HepG2 (cell line): ENCODE measurements at regions not wholly inside any gene's neighbourhood (a gene's known extent, or its start where the extent isn't known, plus 50 kb on each side); places are given as distances from the start of the nearest gene placed in this dataset.

Experiments used
- CEBPG ChIP-seq: IDR thresholded peaks from 2 replicates; pipeline ENCODE4 v1.6.1; 2016
- FOXA1 ChIP-seq, 2 experiments: fragments of 450-650 bp in 1 of 2; sonication (generic) in 1 of 2; formaldehyde crosslinking in 1 of 2; IDR thresholded peaks; 2 replicates each; pipeline versions ENCODE4 v1.4.0 to v1.6.1; 2016 to 2020; ENCODE audit warnings: missing genetic modification reagents in 1 of 2
- KDM1A ChIP-seq: IDR thresholded peaks from 2 replicates; pipeline ENCODE4 v1.6.1; 2016; ENCODE audit warnings: missing compliant biosample characterization
- NPAS2 ChIP-seq: sonication (generic); formaldehyde crosslinking; IDR thresholded peaks from 2 replicates; pipeline ENCODE4 v1.8.0; 2022; ENCODE audit warnings: mild to moderate bottlenecking, missing genetic modification reagents, borderline replicate concordance
- RXRB ChIP-seq: IDR thresholded peaks from 2 replicates; pipeline ENCODE4 v1.6.1; 2016; ENCODE audit warnings: borderline replicate concordance, missing genetic modification reagents, missing compliant biosample characterization
- SAP130 ChIP-seq: IDR thresholded peaks from 2 replicates; pipeline ENCODE4 v1.6.1; 2016; ENCODE audit warnings: low read depth
- SP1 ChIP-seq, 2 experiments: fragments of 450-650 bp in 1 of 2; sonication (generic) in 1 of 2; formaldehyde crosslinking in 1 of 2; IDR thresholded peaks; 2 replicates each; pipeline versions ENCODE4 v1.4.0 to v1.6.1; 2016 to 2020; ENCODE audit warnings: missing genetic modification reagents in 1 of 2
- SP4 ChIP-seq: sonication (generic); formaldehyde crosslinking; IDR thresholded peaks from 2 replicates; pipeline ENCODE4 v1.8.1; 2023; ENCODE audit warnings: mild to moderate bottlenecking, missing genetic modification reagents
- ZNF232 ChIP-seq: sonication (generic); formaldehyde crosslinking; IDR thresholded peaks from 2 replicates; pipeline ENCODE4 v1.4.0; 2020; ENCODE audit warnings: missing genetic modification reagents, borderline replicate concordance
- ZNF446 ChIP-seq: sonication (generic); formaldehyde crosslinking; IDR thresholded peaks from 2 replicates; pipeline ENCODE4 v1.5.0; 2020; ENCODE audit warnings: mild to moderate bottlenecking, missing genetic modification reagents
- ZNF605 ChIP-seq: sonication (generic); formaldehyde crosslinking; IDR thresholded peaks from 2 replicates; pipeline ENCODE4 v1.8.0; 2022; ENCODE audit warnings: mild to moderate bottlenecking, missing genetic modification reagents
- ZNF629 ChIP-seq: sonication (generic); formaldehyde crosslinking; conservative IDR thresholded peaks from 2 replicates; pipeline ENCODE4 v1.5.0; 2020; ENCODE audit warnings: missing genetic modification reagents
- ZNF775 ChIP-seq: sonication (generic); formaldehyde crosslinking; IDR thresholded peaks from 2 replicates; pipeline ENCODE4 v1.4.0; 2020; ENCODE audit warnings: missing genetic modification reagents, mild to moderate bottlenecking, moderate library complexity, borderline replicate concordance
- TF ChIP-seq, protein P1 (sequence below): sonication (generic); formaldehyde crosslinking; IDR thresholded peaks from 2 replicates; pipeline ENCODE4 v1.5.1; 2020; ENCODE audit warnings: mild to moderate bottlenecking, missing genetic modification reagents, borderline replicate concordance
- TF ChIP-seq, protein P2 (sequence below), 2 experiments: sonication (generic) in 1 of 2; formaldehyde crosslinking in 1 of 2; IDR thresholded peaks; 2 replicates each; pipeline versions ENCODE4 v1.4.0 to v1.6.1; 2016 to 2020; ENCODE audit warnings: borderline replicate concordance in 1 of 2, low read depth in 1 of 2, mild to moderate bottlenecking in 1 of 2, missing genetic modification reagents in 1 of 2
- TF ChIP-seq, protein P3 (sequence below): sonication (generic); formaldehyde crosslinking; IDR thresholded peaks from 2 replicates; pipeline ENCODE4 v1.9.0; 2022; ENCODE audit warnings: missing genetic modification reagents, mild to moderate bottlenecking, borderline replicate concordance
- TF ChIP-seq, protein P4 (sequence below): sonication (generic); formaldehyde crosslinking; IDR thresholded peaks from 2 replicates; pipeline ENCODE4 v1.4.0; 2020; ENCODE audit warnings: low read depth, mild to moderate bottlenecking, missing genetic modification reagents

DNA sequence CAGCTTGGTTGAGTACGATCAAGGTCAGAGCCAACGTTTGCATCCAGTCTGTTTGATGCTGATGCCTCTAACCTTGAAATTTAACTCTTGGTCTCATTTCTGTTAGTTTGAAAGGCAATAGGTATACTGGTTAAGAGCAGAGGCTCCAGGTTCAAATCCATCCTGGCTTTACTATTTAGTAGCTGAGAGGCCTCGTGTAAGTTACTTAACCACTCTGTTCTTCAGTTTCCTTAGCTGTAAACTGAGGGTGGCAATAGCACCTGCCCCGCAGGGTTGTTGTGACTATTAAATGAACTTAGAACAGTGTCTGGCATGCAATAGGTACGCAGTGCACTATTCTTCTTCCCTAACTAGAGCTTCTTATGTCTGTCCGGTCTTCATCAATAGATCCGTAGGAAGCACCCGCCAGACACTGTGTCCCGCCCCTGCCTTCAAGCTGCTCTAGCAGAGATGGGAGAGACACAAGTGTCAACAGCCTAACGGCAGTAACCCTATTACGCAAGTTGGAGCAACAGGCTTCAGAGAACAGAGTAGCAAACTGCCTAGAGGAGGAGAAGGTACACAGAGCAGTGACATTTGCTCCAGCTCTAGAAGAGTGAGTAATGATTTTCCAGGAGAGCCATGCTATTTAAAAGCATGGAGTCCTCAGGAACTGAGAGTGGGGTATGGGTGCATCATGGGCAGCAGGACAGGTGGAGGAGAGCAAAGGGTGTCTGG is 62.7 kb upstream of the ST3GAL5 start (continued):
- TF ChIP-seq, protein P1, sequence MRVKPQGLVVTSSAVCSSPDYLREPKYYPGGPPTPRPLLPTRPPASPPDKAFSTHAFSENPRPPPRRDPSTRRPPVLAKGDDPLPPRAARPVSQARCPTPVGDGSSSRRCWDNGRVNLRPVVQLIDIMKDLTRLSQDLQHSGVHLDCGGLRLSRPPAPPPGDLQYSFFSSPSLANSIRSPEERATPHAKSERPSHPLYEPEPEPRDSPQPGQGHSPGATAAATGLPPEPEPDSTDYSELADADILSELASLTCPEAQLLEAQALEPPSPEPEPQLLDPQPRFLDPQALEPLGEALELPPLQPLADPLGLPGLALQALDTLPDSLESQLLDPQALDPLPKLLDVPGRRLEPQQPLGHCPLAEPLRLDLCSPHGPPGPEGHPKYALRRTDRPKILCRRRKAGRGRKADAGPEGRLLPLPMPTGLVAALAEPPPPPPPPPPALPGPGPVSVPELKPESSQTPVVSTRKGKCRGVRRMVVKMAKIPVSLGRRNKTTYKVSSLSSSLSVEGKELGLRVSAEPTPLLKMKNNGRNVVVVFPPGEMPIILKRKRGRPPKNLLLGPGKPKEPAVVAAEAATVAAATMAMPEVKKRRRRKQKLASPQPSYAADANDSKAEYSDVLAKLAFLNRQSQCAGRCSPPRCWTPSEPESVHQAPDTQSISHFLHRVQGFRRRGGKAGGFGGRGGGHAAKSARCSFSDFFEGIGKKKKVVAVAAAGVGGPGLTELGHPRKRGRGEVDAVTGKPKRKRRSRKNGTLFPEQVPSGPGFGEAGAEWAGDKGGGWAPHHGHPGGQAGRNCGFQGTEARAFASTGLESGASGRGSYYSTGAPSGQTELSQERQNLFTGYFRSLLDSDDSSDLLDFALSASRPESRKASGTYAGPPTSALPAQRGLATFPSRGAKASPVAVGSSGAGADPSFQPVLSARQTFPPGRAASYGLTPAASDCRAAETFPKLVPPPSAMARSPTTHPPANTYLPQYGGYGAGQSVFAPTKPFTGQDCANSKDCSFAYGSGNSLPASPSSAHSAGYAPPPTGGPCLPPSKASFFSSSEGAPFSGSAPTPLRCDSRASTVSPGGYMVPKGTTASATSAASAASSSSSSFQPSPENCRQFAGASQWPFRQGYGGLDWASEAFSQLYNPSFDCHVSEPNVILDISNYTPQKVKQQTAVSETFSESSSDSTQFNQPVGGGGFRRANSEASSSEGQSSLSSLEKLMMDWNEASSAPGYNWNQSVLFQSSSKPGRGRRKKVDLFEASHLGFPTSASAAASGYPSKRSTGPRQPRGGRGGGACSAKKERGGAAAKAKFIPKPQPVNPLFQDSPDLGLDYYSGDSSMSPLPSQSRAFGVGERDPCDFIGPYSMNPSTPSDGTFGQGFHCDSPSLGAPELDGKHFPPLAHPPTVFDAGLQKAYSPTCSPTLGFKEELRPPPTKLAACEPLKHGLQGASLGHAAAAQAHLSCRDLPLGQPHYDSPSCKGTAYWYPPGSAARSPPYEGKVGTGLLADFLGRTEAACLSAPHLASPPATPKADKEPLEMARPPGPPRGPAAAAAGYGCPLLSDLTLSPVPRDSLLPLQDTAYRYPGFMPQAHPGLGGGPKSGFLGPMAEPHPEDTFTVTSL, result no peak
- TF ChIP-seq ZNF775 (CRISPR knock-in tag) (no peak), SAP130 (no peak), ZNF605 (no peak), FOXA1 (IDR thresholded peaks at IDR 0.05) (no peak), FOXA1 (CRISPR knock-in tag; IDR thresholded peaks at IDR 0.05) (peak; percentile 75), KDM1A (CRISPR knock-in tag) (no peak), ZNF232 (CRISPR knock-in tag) (no peak), SP4 (CRISPR knock-in tag) (no peak), ZNF629 (0 out of 2 replicates have a peak, but pooled peaks have one; percentile 39), RXRB (CRISPR knock-in tag) (peak; percentile 40; the same call in 1 of the 2 replicates), CEBPG (CRISPR knock-in tag) (peak; percentile 93), SP1 (IDR thresholded peaks at IDR 0.05) (no peak), SP1 (CRISPR knock-in tag; IDR thresholded peaks at IDR 0.05) (no peak), NPAS2 (CRISPR knock-in tag) (no peak), ZNF446 (CRISPR knock-in tag) (no peak)
- TF ChIP-seq, protein P2, sequence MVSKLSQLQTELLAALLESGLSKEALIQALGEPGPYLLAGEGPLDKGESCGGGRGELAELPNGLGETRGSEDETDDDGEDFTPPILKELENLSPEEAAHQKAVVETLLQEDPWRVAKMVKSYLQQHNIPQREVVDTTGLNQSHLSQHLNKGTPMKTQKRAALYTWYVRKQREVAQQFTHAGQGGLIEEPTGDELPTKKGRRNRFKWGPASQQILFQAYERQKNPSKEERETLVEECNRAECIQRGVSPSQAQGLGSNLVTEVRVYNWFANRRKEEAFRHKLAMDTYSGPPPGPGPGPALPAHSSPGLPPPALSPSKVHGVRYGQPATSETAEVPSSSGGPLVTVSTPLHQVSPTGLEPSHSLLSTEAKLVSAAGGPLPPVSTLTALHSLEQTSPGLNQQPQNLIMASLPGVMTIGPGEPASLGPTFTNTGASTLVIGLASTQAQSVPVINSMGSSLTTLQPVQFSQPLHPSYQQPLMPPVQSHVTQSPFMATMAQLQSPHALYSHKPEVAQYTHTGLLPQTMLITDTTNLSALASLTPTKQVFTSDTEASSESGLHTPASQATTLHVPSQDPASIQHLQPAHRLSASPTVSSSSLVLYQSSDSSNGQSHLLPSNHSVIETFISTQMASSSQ (IDR thresholded peaks at IDR 0.05; ENCODE audit: low read depth), result no peak
- TF ChIP-seq, protein P2 (CRISPR knock-in tag; IDR thresholded peaks at IDR 0.05; ENCODE audit: borderline replicate concordance), result no peak
- TF ChIP-seq, protein P3, sequence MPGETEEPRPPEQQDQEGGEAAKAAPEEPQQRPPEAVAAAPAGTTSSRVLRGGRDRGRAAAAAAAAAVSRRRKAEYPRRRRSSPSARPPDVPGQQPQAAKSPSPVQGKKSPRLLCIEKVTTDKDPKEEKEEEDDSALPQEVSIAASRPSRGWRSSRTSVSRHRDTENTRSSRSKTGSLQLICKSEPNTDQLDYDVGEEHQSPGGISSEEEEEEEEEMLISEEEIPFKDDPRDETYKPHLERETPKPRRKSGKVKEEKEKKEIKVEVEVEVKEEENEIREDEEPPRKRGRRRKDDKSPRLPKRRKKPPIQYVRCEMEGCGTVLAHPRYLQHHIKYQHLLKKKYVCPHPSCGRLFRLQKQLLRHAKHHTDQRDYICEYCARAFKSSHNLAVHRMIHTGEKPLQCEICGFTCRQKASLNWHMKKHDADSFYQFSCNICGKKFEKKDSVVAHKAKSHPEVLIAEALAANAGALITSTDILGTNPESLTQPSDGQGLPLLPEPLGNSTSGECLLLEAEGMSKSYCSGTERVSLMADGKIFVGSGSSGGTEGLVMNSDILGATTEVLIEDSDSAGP (CRISPR knock-in tag), result no peak
- TF ChIP-seq, protein P4, sequence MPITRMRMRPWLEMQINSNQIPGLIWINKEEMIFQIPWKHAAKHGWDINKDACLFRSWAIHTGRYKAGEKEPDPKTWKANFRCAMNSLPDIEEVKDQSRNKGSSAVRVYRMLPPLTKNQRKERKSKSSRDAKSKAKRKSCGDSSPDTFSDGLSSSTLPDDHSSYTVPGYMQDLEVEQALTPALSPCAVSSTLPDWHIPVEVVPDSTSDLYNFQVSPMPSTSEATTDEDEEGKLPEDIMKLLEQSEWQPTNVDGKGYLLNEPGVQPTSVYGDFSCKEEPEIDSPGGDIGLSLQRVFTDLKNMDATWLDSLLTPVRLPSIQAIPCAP, result no peak
